ENCODE measurements at regions not wholly inside any gene's neighbourhood (a gene's known extent, or its start where the extent isn't known, plus 50 kb on each side); places are given as distances from the start of the nearest gene placed in this dataset.

- no peak for TF ChIP-seq CTCF (IDR thresholded peaks at IDR 0.05)
- DNase-seq (no peak), ATAC-seq (no peak)
- H3K9me3 Mint-ChIP-seq: no peaks in the 10 kb centered on the region
- POLR2A ChIA-PET: no interaction called here
- CTCF ChIA-PET: no interaction called here
- H3K4me1 Mint-ChIP-seq (ENCODE audit: low read depth): no peaks in the 10 kb centered on the region
- intact Hi-C loops (cut with micrococcal nuclease): no loop called here
- H3K27me3 Mint-ChIP-seq: no peaks in the 10 kb centered on the region
- no peaks in the 10 kb centered on the region for H3K36me3 Mint-ChIP-seq (ENCODE audit: low read depth)
- no peak overlapping the region for H3K27ac Mint-ChIP-seq
- H3K4me3 Mint-ChIP-seq: no peak overlapping the region
Observed at GRCh38 chrX:97806946-97807345, 923.2 kb downstream of the RPA4 start.

GRCh38 chrX:97820170-97820569 lies 936.5 kb downstream of the RPA4 start:
- Mint-ChIP-seq H3K36me3 (ENCODE audit: low read depth) (no peaks in the 10 kb centered on the region), H3K27ac (no peak overlapping the region), H3K4me1 (ENCODE audit: low read depth) (no peaks in the 10 kb centered on the region), H3K9me3 (no peaks in the 10 kb centered on the region), H3K27me3 (no peaks in the 10 kb centered on the region), H3K4me3 (no peak overlapping the region)
- TF ChIP-seq CTCF (IDR thresholded peaks at IDR 0.05): no peak
- intact Hi-C loops (cut with micrococcal nuclease): no loop called here
- DNase-seq: no peak
- no peak for ATAC-seq
- ChIA-PET POLR2A (no interaction called here), CTCF (no interaction called here)

GRCh38 chrX:97828471-97828870 lies 944.8 kb downstream of the RPA4 start:
- no peaks in the 10 kb centered on the region for H3K27me3 Mint-ChIP-seq
- CTCF ChIA-PET: no interaction called here
- H3K36me3 Mint-ChIP-seq (ENCODE audit: low read depth): no peaks in the 10 kb centered on the region
- no peak overlapping the region for H3K27ac Mint-ChIP-seq
- intact Hi-C loops (cut with micrococcal nuclease): no loop called here
- no peak for TF ChIP-seq CTCF (IDR thresholded peaks at IDR 0.05)
- POLR2A ChIA-PET: no interaction called here
- ATAC-seq: no peak
- no peaks in the 10 kb centered on the region for H3K9me3 Mint-ChIP-seq
- no peaks in the 10 kb centered on the region for H3K4me1 Mint-ChIP-seq (ENCODE audit: low read depth)
- H3K4me3 Mint-ChIP-seq: no peak overlapping the region
- DNase-seq: no peak

- H3K27me3 Mint-ChIP-seq: no peaks in the 10 kb centered on the region
- no peaks in the 10 kb centered on the region for H3K36me3 Mint-ChIP-seq (ENCODE audit: low read depth)
- TF ChIP-seq CTCF (IDR thresholded peaks at IDR 0.05): no peak
- no peaks in the 10 kb centered on the region for H3K9me3 Mint-ChIP-seq
- H3K4me1 Mint-ChIP-seq (ENCODE audit: low read depth): no peaks in the 10 kb centered on the region
- no peak for ATAC-seq
- DNase-seq: no peak
- H3K4me3 Mint-ChIP-seq: no peak overlapping the region
- CTCF ChIA-PET: no interaction called here
- POLR2A ChIA-PET: no interaction called here
- H3K27ac Mint-ChIP-seq: no peak overlapping the region
- intact Hi-C loops (cut with micrococcal nuclease): no loop called here
Observed at GRCh38 chrX:97835969-97836368, 952.3 kb downstream of the RPA4 start.

- POLR2A ChIA-PET: no interaction called here
- Mint-ChIP-seq H3K36me3 (ENCODE audit: low read depth) (no peaks in the 10 kb centered on the region), H3K9me3 (peaks cover 7% of the 10 kb centered on the region), H3K4me1 (ENCODE audit: low read depth) (no peaks in the 10 kb centered on the region), H3K4me3 (no peak overlapping the region), H3K27me3 (no peaks in the 10 kb centered on the region), H3K27ac (no peak overlapping the region)
- no peak for DNase-seq
- intact Hi-C loops (cut with micrococcal nuclease): no loop called here
- CTCF ChIA-PET: no interaction called here
- TF ChIP-seq CTCF (IDR thresholded peaks at IDR 0.05): no peak
- ATAC-seq: no peak
Observed at GRCh38 chrX:97841544-97842179, 958.0 kb downstream of the RPA4 start.

Data from activated CD8-positive, alpha-beta T cell treated with anti-CD3 and anti-CD28 coated beads for 36 hours (primary cell).